Activated CD8-positive, alpha-beta T cell treated with anti-CD3 and anti-CD28 coated beads for 36 hours (primary cell): ENCODE measurements at regions not wholly inside any gene's neighbourhood (a gene's known extent, or its start where the extent isn't known, plus 50 kb on each side); places are given as distances from the start of the nearest gene placed in this dataset.

Source experiments
- ATAC-seq: fragments of 200-7000 bp; cut with Tn5 transposase; one replicate; pipeline ENCODE4 v1.10.0; 2021; ENCODE audit warnings: mild to moderate bottlenecking, moderate library complexity
- CTCF ChIA-PET: fragments of 350-600 bp; sonication (Branson Sonifier 250); formaldehyde crosslinking; loops from one replicate; lab custom pipeline; 2021; ENCODE audit warnings: antibody characterized with exemption; lab: Charles Lee
- POLR2A ChIA-PET: fragments of 350-600 bp; sonication (Branson Sonifier 250); formaldehyde crosslinking; loops from one replicate; lab custom pipeline; 2021; ENCODE audit warnings: antibody characterized with exemption; lab: Charles Lee
- DNase-seq: peaks from one replicate; pipeline ENCODE4 v3.0.0-alpha.2; 2020
- H3K27ac Mint-ChIP-seq: one replicate; pipeline ENCODE4 v1.8.0; 2021; ENCODE audit warnings: mild to moderate bottlenecking, mixed read lengths
- H3K27me3 Mint-ChIP-seq: one replicate; pipeline ENCODE4 v1.8.0; 2021; ENCODE audit warnings: mixed read lengths
- H3K36me3 Mint-ChIP-seq: one replicate; pipeline ENCODE4 v1.8.0; 2021; ENCODE audit warnings: low read depth, mixed read lengths
- H3K4me1 Mint-ChIP-seq: one replicate; pipeline ENCODE4 v1.8.0; 2021; ENCODE audit warnings: low read depth, mixed read lengths
- H3K4me3 Mint-ChIP-seq: one replicate; pipeline ENCODE4 v1.8.0; 2021; ENCODE audit warnings: mild to moderate bottlenecking, moderate library complexity, mixed read lengths
- H3K9me3 Mint-ChIP-seq: one replicate; pipeline ENCODE4 v1.8.0; 2021; ENCODE audit warnings: mixed read lengths
- CTCF ChIP-seq: fragments of 200-600 bp; IDR thresholded peaks from one replicate; pipeline ENCODE4 v1.8.0; 2022; ENCODE audit warnings: antibody characterized with exemption, mild to moderate bottlenecking
- intact Hi-C: fragments of 100-400 bp; cut with micrococcal nuclease; formaldehyde crosslinking; loops from one replicate; pipeline ENCODE4 v1.10.0; 2022

GRCh38 chr5:2565147-2565546 is 186.3 kb downstream of the IRX2 start:
- Mint-ChIP-seq H3K27me3 (no peaks in the 10 kb centered on the region), H3K27ac (no peak overlapping the region), H3K9me3 (no peaks in the 10 kb centered on the region), H3K36me3 (no peaks in the 10 kb centered on the region), H3K4me1 (no peaks in the 10 kb centered on the region), H3K4me3 (no peak overlapping the region)
- TF ChIP-seq CTCF: no peak
- DNase-seq (no peak), ATAC-seq (no peak)
- ChIA-PET CTCF (no interaction called here), POLR2A (no interaction called here)
- intact Hi-C loops: no loop called here

- ChIA-PET CTCF (no interaction called here), POLR2A (no interaction called here)
- DNase-seq: no peak
- Mint-ChIP-seq H3K27me3 (no peaks in the 10 kb centered on the region), H3K27ac (no peak overlapping the region), H3K9me3 (no peaks in the 10 kb centered on the region), H3K4me3 (no peak overlapping the region), H3K36me3 (no peaks in the 10 kb centered on the region), H3K4me1 (no peaks in the 10 kb centered on the region)
- TF ChIP-seq CTCF: no peak
- intact Hi-C loops: no loop called here
- no peak for ATAC-seq
These were observed 188.4 kb downstream of the IRX2 start for GRCh38 chr5:2563046-2563445.

- no peak for TF ChIP-seq CTCF
- H3K36me3 Mint-ChIP-seq: no peaks in the 10 kb centered on the region
- ChIA-PET CTCF (no interaction called here), POLR2A (no interaction called here)
- H3K4me3 Mint-ChIP-seq: no peak overlapping the region
- ATAC-seq: no peak
- no peaks in the 10 kb centered on the region for H3K27me3 Mint-ChIP-seq
- H3K9me3 Mint-ChIP-seq: no peaks in the 10 kb centered on the region
- DNase-seq: no peak
- intact Hi-C loops: no loop called here
- no peak overlapping the region for H3K27ac Mint-ChIP-seq
- no peaks in the 10 kb centered on the region for H3K4me1 Mint-ChIP-seq
These were observed 189.4 kb downstream of the IRX2 start for GRCh38 chr5:2562036-2562435.

GRCh38 chr5:2560435-2560834 is 191.0 kb downstream of the IRX2 start:
- Mint-ChIP-seq H3K36me3 (no peaks in the 10 kb centered on the region), H3K27ac (no peak overlapping the region), H3K4me3 (no peak overlapping the region), H3K9me3 (peaks cover 5% of the 10 kb centered on the region), H3K27me3 (no peaks in the 10 kb centered on the region), H3K4me1 (no peaks in the 10 kb centered on the region)
- TF ChIP-seq CTCF: no peak
- DNase-seq (no peak), ATAC-seq (no peak)
- intact Hi-C loops: no loop called here
- ChIA-PET POLR2A (no interaction called here), CTCF (no interaction called here)

- no peak overlapping the region for H3K27ac Mint-ChIP-seq
These were observed 194.0 kb downstream of the IRX2 start for GRCh38 chr5:2557435-2557834.

More at GRCh38 chr5:2557435-2557834, 194.0 kb downstream of the IRX2 start:
- intact Hi-C loops: no loop called here
- H3K4me1 Mint-ChIP-seq: no peaks in the 10 kb centered on the region
- peaks cover 19% of the 10 kb centered on the region for H3K9me3 Mint-ChIP-seq
- H3K36me3 Mint-ChIP-seq: no peaks in the 10 kb centered on the region
- ATAC-seq: no peak
- no peak for DNase-seq
- ChIA-PET POLR2A (no interaction called here), CTCF (no interaction called here)
- TF ChIP-seq CTCF: no peak
- no peaks in the 10 kb centered on the region for H3K27me3 Mint-ChIP-seq
- no peak overlapping the region for H3K4me3 Mint-ChIP-seq
